Keratinocyte (primary cell): ENCODE measurements at regions not wholly inside any gene's neighbourhood (a gene's known extent, or its start where the extent isn't known, plus 50 kb on each side); places are given as distances from the start of the nearest gene placed in this dataset.

Experiments used
- EZH2 ChIP-seq: IDR thresholded peaks from one replicate; pipeline ENCODE4 v1.6.1; 2012; ENCODE audit warnings: inconsistent platforms, mild to moderate bottlenecking, low read length, moderate library complexity
- TF ChIP-seq, protein P1 (sequence below), 3 experiments: IDR thresholded peaks in 1 of 3; conservative IDR thresholded peaks in 1 of 3; optimal IDR thresholded peaks in 1 of 3; 2 replicates in 2 of 3; 3 replicates in 1 of 3; pipeline versions ENCODE3 to v1.5.1; 2011; ENCODE audit warnings: low read length in 3 of 3, mild to moderate bottlenecking in 3 of 3, moderate library complexity in 2 of 3, control low read depth in 1 of 3, inconsistent platforms in 1 of 3; ENCODE audit not compliant: insufficient read depth in 2 of 3; ENCODE audit errors: extremely low read depth in 1 of 3

DNA sequence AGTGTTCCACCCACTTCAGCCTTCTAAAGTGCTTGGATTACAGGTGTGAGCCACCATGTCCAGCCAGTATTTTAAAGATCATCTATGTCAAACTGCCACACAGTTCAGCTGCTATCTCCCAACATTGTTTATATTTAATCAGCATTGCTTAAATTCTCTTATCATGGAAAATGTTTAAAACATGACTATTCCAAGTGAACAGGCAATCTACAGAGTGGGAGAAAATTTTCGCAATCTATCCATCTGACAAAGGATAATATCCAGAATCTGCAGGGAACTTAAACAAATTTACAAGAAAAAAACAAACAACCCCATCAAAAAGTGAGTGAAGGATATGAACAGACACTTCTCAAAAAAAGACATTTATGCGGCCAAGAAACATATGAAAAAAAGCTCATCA is 69.4 kb upstream of the NAV3 start:
- no peak for TF ChIP-seq EZH2
- TF ChIP-seq, protein P1, sequence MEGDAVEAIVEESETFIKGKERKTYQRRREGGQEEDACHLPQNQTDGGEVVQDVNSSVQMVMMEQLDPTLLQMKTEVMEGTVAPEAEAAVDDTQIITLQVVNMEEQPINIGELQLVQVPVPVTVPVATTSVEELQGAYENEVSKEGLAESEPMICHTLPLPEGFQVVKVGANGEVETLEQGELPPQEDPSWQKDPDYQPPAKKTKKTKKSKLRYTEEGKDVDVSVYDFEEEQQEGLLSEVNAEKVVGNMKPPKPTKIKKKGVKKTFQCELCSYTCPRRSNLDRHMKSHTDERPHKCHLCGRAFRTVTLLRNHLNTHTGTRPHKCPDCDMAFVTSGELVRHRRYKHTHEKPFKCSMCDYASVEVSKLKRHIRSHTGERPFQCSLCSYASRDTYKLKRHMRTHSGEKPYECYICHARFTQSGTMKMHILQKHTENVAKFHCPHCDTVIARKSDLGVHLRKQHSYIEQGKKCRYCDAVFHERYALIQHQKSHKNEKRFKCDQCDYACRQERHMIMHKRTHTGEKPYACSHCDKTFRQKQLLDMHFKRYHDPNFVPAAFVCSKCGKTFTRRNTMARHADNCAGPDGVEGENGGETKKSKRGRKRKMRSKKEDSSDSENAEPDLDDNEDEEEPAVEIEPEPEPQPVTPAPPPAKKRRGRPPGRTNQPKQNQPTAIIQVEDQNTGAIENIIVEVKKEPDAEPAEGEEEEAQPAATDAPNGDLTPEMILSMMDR (optimal IDR thresholded peaks at IDR 0.05 in 1 of 3, IDR thresholded peaks at IDR 0.05 in 1 of 3, conservative IDR thresholded peaks at IDR 0.05 in 1 of 3; ENCODE audit: extremely low read depth in 1 of 3, insufficient read depth in 2 of 3, low read length in 3 of 3): no peak
